CD14-positive monocyte (primary cell): ENCODE measurements at regions not wholly inside any gene's neighbourhood (a gene's known extent, or its start where the extent isn't known, plus 50 kb on each side); places are given as distances from the start of the nearest gene placed in this dataset.

Experiments used
- DNase-seq, 3 donors: peaks; one replicate each; pipeline ENCODE4 v3.0.0-alpha.2; 2011 to 2022
- H2AFZ ChIP-seq: 2 replicates; pipeline ENCODE4 v1.6.0; 2012; ENCODE audit warnings: mild to moderate bottlenecking, low read depth, low read length, inconsistent platforms; ENCODE audit not compliant: insufficient read depth, poor library complexity, severe bottlenecking
- H3K27ac ChIP-seq, 2 donors: 1 replicate in 1 of 2; 2 replicates in 1 of 2; pipeline ENCODE4 v1.5.1; 2012 to 2013; ENCODE audit warnings: low read length in 2 of 2, control low read depth in 1 of 2, inconsistent platforms in 1 of 2, low read depth in 1 of 2, mild to moderate bottlenecking in 1 of 2
- H3K27me3 ChIP-seq, 2 donors: one replicate each; pipeline versions ENCODE4 v1.6.0 to v1.6.1; 2011 to 2013; ENCODE audit warnings: low read length in 2 of 2; ENCODE audit not compliant: control insufficient read depth in 2 of 2, insufficient read depth in 2 of 2
- H3K36me3 ChIP-seq, 2 donors: replicated peaks in 1 of 2; 1 replicate in 1 of 2; 2 replicates in 1 of 2; pipeline versions ENCODE4 v1.5.1 to v1.6.1; 2012 to 2013; ENCODE audit warnings: low read length in 2 of 2, control low read depth in 1 of 2, inconsistent platforms in 1 of 2, mild to moderate bottlenecking in 1 of 2; ENCODE audit not compliant: insufficient read depth in 2 of 2, control insufficient read depth in 1 of 2
- H3K4me1 ChIP-seq, 2 donors: 1 replicate in 1 of 2; 2 replicates in 1 of 2; pipeline versions ENCODE4 v1.5.1 to v1.6.1; 2012 to 2013; ENCODE audit warnings: low read length in 2 of 2, control low read depth in 1 of 2, inconsistent platforms in 1 of 2, mild to moderate bottlenecking in 1 of 2, moderate library complexity in 1 of 2; ENCODE audit not compliant: insufficient read depth in 2 of 2, control insufficient read depth in 1 of 2
- H3K4me2 ChIP-seq: replicated peaks from 2 replicates; pipeline ENCODE3; 2012; ENCODE audit warnings: low read length, moderate library complexity, mild to moderate bottlenecking; ENCODE audit not compliant: poor library complexity, severe bottlenecking; ENCODE audit errors: extremely low read depth
- H3K4me3 ChIP-seq, 3 experiments: fragments of 200-600 bp in 1 of 3; sonication (generic) in 1 of 3; replicated peaks in 1 of 3; 1 replicate in 2 of 3; 2 replicates in 1 of 3; pipeline ENCODE4 v1.5.1; 2011 to 2013; ENCODE audit warnings: low read length in 3 of 3, mild to moderate bottlenecking in 3 of 3, control low read depth in 2 of 3, low read depth in 2 of 3, inconsistent platforms in 1 of 3, moderate library complexity in 1 of 3
- H3K79me2 ChIP-seq: 2 replicates; pipeline ENCODE4 v1.6.0; 2012; ENCODE audit warnings: mild to moderate bottlenecking, control low read depth, inconsistent platforms, low read length, moderate library complexity; ENCODE audit not compliant: insufficient read depth
- H3K9ac ChIP-seq: 2 replicates; pipeline ENCODE4 v1.6.0; 2017; ENCODE audit warnings: low read length, mild to moderate bottlenecking; ENCODE audit not compliant: insufficient read depth, poor library complexity, severe bottlenecking
- H3K9me3 ChIP-seq, 2 donors: replicated peaks in 1 of 2; 1 replicate in 1 of 2; 2 replicates in 1 of 2; pipeline versions ENCODE4 v1.5.1 to v1.6.1; 2012 to 2013; ENCODE audit warnings: low read length in 2 of 2, control low read depth in 1 of 2; ENCODE audit not compliant: control insufficient read depth in 1 of 2, insufficient read depth in 1 of 2
- H4K20me1 ChIP-seq: 2 replicates; pipeline ENCODE4 v1.6.0; 2012; ENCODE audit warnings: mild to moderate bottlenecking, low read length, control low read depth, moderate library complexity; ENCODE audit not compliant: insufficient read depth
- H3K27ac Mint-ChIP-seq, 7 donors: one replicate each; pipeline ENCODE4 v1.8.0; 2020; ENCODE audit warnings: mild to moderate bottlenecking in 7 of 7, mixed read lengths in 7 of 7, moderate library complexity in 6 of 7, inconsistent platforms in 2 of 7
- H3K27me3 Mint-ChIP-seq, 3 donors: one replicate each; pipeline ENCODE4 v1.8.0; 2021 to 2022; ENCODE audit warnings: low read depth in 3 of 3, mild to moderate bottlenecking in 3 of 3, mixed read lengths in 3 of 3, moderate library complexity in 3 of 3, inconsistent platforms in 1 of 3
- H3K36me3 Mint-ChIP-seq, 2 donors: one replicate each; pipeline ENCODE4 v1.8.0; 2020; ENCODE audit warnings: mixed read lengths in 2 of 2, inconsistent platforms in 1 of 2, mild to moderate bottlenecking in 1 of 2
- H3K4me1 Mint-ChIP-seq: one replicate; pipeline ENCODE4 v1.8.0; 2020; ENCODE audit warnings: mild to moderate bottlenecking, mixed read lengths
- H3K4me3 Mint-ChIP-seq, 2 donors: one replicate each; pipeline ENCODE4 v1.8.0; 2020; ENCODE audit warnings: mild to moderate bottlenecking in 2 of 2, mixed read lengths in 2 of 2, moderate library complexity in 1 of 2
- H3K9me3 Mint-ChIP-seq, 7 donors: one replicate each; pipeline ENCODE4 v1.8.0; 2020 to 2022; ENCODE audit warnings: mixed read lengths in 7 of 7, mild to moderate bottlenecking in 6 of 7, moderate library complexity in 6 of 7, inconsistent platforms in 2 of 7
- CTCF ChIP-seq: fragments of 200-600 bp; IDR thresholded peaks from one replicate; pipeline ENCODE4 v1.8.0; 2022; ENCODE audit warnings: antibody characterized with exemption, mild to moderate bottlenecking
- WGBS: methylation state at CpG from one replicate; pipeline ENCODE4 v1.1.5; 2013; ENCODE audit warnings: missing lambda C conversion rate; ENCODE audit not compliant: insufficient coverage; 5-methylcytosine and 5-hydroxymethylcytosine counted together
- intact Hi-C, 2 donors: fragments of 100-400 bp; cut with micrococcal nuclease; formaldehyde crosslinking; loops; one replicate each; pipeline versions ENCODE4 v1.15.0 to v1.15.1; 2023

- Histone ChIP-seq H3K36me3 (no peaks in the 10 kb centered on the region), H4K20me1 (no peaks in the 10 kb centered on the region), H3K4me3 (no peak overlapping the region), H3K79me2 (no peaks in the 10 kb centered on the region), H3K4me1 (no peaks in the 10 kb centered on the region), H3K9me3 (no peaks in the 10 kb centered on the region), H2AFZ (no peak overlapping the region), H3K27ac (no peak overlapping the region), H3K4me2 (no peak overlapping the region), H3K27me3 (no peaks in the 10 kb centered on the region), H3K9ac (no peak overlapping the region)
- WGBS: no CpG with 5 or more reads among the region's 2 CpGs
- peaks cover 0 to 7% (median 0%) of the 10 kb centered on the region in 7 donors for H3K9me3 Mint-ChIP-seq
- no peak for DNase-seq
- intact Hi-C loops: no loop called here
- no peaks in the 10 kb centered on the region for H3K4me1 Mint-ChIP-seq
- H3K36me3 Mint-ChIP-seq: no peaks in the 10 kb centered on the region
- no peak overlapping the region for H3K27ac Mint-ChIP-seq
- no peaks in the 10 kb centered on the region for H3K27me3 Mint-ChIP-seq
- TF ChIP-seq CTCF: no peak
- no peak overlapping the region for H3K4me3 Mint-ChIP-seq
These were observed 334.8 kb downstream of the TEX13C start for GRCh38 chrX:125654501-125654900.

- no peak overlapping the region for H3K4me3 ChIP-seq
- no peak for DNase-seq
- no peaks in the 10 kb centered on the region for H4K20me1 ChIP-seq
- no peaks in the 10 kb centered on the region for H3K36me3 ChIP-seq
- peaks cover 0 to 9% (median 2%) of the 10 kb centered on the region in 7 donors for H3K9me3 Mint-ChIP-seq
- TF ChIP-seq CTCF: no peak
- peaks cover 3 to 5% of the 10 kb centered on the region in 2 donors for H3K9me3 ChIP-seq
- H3K27ac Mint-ChIP-seq: no peak overlapping the region
- H3K4me2 ChIP-seq: no peak overlapping the region
- H3K4me1 Mint-ChIP-seq: no peaks in the 10 kb centered on the region
- no peaks in the 10 kb centered on the region for H3K79me2 ChIP-seq
- no peaks in the 10 kb centered on the region for H3K27me3 ChIP-seq
- H3K4me1 ChIP-seq: no peaks in the 10 kb centered on the region
- H3K27ac ChIP-seq: no peak overlapping the region
- H3K27me3 Mint-ChIP-seq: peaks cover 0 to 2% (median 0%) of the 10 kb centered on the region in 3 donors
- H3K9ac ChIP-seq: no peak overlapping the region
- H2AFZ ChIP-seq: no peak overlapping the region
- no peak overlapping the region for H3K4me3 Mint-ChIP-seq
- H3K36me3 Mint-ChIP-seq: no peaks in the 10 kb centered on the region
- intact Hi-C loops: no loop called here
These were observed 354.1 kb downstream of the TEX13C start for GRCh38 chrX:125673758-125674157.
